H9 (cell line): ENCODE measurements at regions not wholly inside any gene's neighbourhood (a gene's known extent, or its start where the extent isn't known, plus 50 kb on each side); places are given as distances from the start of the nearest gene placed in this dataset.

ENCODE experiments used
- DNase-seq: peaks from one replicate; pipeline ENCODE4 v3.0.0-alpha.2; 2017
- H2AFZ ChIP-seq: one replicate; pipeline ENCODE4 v1.6.1; 2013; ENCODE audit warnings: mild to moderate bottlenecking, low read length, control low read depth, moderate library complexity
- H2AK5ac ChIP-seq: 2 replicates; pipeline ENCODE4 v1.6.1; 2013; ENCODE audit warnings: low read length, control low read depth, mixed read lengths; ENCODE audit not compliant: insufficient read length
- H2BK120ac ChIP-seq: one replicate; pipeline ENCODE4 v1.6.1; 2013; ENCODE audit warnings: low read depth, mild to moderate bottlenecking, low read length, control low read depth, inconsistent platforms; ENCODE audit not compliant: poor library complexity, severe bottlenecking
- H2BK12ac ChIP-seq: 2 replicates; pipeline ENCODE4 v1.6.1; 2013; ENCODE audit warnings: low read length, control low read depth, mixed read lengths, low read depth; ENCODE audit not compliant: insufficient read length
- H2BK15ac ChIP-seq: 2 replicates; pipeline ENCODE4 v1.6.1; 2013; ENCODE audit warnings: low read depth, low read length, control low read depth
- H2BK20ac ChIP-seq: one replicate; pipeline ENCODE4 v1.6.1; 2013; ENCODE audit warnings: low read depth, mild to moderate bottlenecking, low read length, control low read depth, inconsistent platforms; ENCODE audit not compliant: poor library complexity, severe bottlenecking
- H2BK5ac ChIP-seq: 2 replicates; pipeline ENCODE4 v1.6.1; 2013; ENCODE audit warnings: low read length, control low read depth, mixed read lengths; ENCODE audit not compliant: insufficient read length
- H3K14ac ChIP-seq: 2 replicates; pipeline ENCODE4 v1.6.1; 2013; ENCODE audit warnings: low read length, control low read depth; ENCODE audit not compliant: insufficient read depth
- H3K18ac ChIP-seq: 2 replicates; pipeline ENCODE4 v1.6.1; 2013; ENCODE audit warnings: low read depth, mild to moderate bottlenecking, mixed read lengths, low read length, control low read depth; ENCODE audit not compliant: insufficient read length
- H3K23ac ChIP-seq: 2 replicates; pipeline ENCODE4 v1.6.1; 2013; ENCODE audit warnings: low read length, control low read depth, mixed read lengths, low read depth; ENCODE audit not compliant: insufficient read length
- H3K23me2 ChIP-seq: 2 replicates; pipeline ENCODE4 v1.6.1; 2013; ENCODE audit warnings: low read depth, mild to moderate bottlenecking, mixed read lengths, low read length, control low read depth; ENCODE audit not compliant: insufficient read length, poor library complexity, severe bottlenecking
- H3K27ac ChIP-seq: 2 replicates; pipeline ENCODE4 v1.5.1; 2013; ENCODE audit warnings: low read length, control low read depth, mixed read lengths, low read depth; ENCODE audit not compliant: insufficient read length
- H3K27me3 ChIP-seq: 2 replicates; pipeline ENCODE4 v1.6.1; 2013; ENCODE audit warnings: low read length, control low read depth, inconsistent platforms; ENCODE audit not compliant: insufficient read depth
- H3K4ac ChIP-seq: 2 replicates; pipeline ENCODE4 v1.6.1; 2013; ENCODE audit warnings: low read depth, mild to moderate bottlenecking, control low read depth, inconsistent platforms, low read length, moderate library complexity
- H3K4me1 ChIP-seq: 2 replicates; pipeline ENCODE4 v1.6.1; 2013; ENCODE audit warnings: low read length, control low read depth, inconsistent platforms; ENCODE audit not compliant: insufficient read depth
- H3K4me2 ChIP-seq: 2 replicates; pipeline ENCODE4 v1.6.1; 2013; ENCODE audit warnings: low read length, control low read depth, mixed read lengths; ENCODE audit not compliant: insufficient read length, insufficient read depth
- H3K56ac ChIP-seq: 2 replicates; pipeline ENCODE4 v1.6.1; 2013; ENCODE audit warnings: low read depth, mild to moderate bottlenecking, mixed read lengths, low read length, control low read depth; ENCODE audit not compliant: insufficient read length
- H3K79me1 ChIP-seq: 2 replicates; pipeline ENCODE4 v1.6.1; 2013; ENCODE audit warnings: low read depth, mild to moderate bottlenecking, moderate library complexity, low read length, control low read depth, inconsistent platforms; ENCODE audit not compliant: insufficient read depth, poor library complexity, severe bottlenecking
- H3K79me2 ChIP-seq: 2 replicates; pipeline ENCODE4 v1.6.1; 2013; ENCODE audit warnings: low read length, control low read depth, inconsistent platforms; ENCODE audit not compliant: insufficient read depth
- H3K9ac ChIP-seq: 2 replicates; pipeline ENCODE4 v1.6.1; 2013; ENCODE audit warnings: low read length, control low read depth, mixed read lengths; ENCODE audit not compliant: insufficient read length; ENCODE audit errors: extremely low read depth
- H3K9me3 ChIP-seq: one replicate; pipeline ENCODE4 v1.6.1; 2013; ENCODE audit warnings: low read depth, low read length, inconsistent platforms; ENCODE audit not compliant: control insufficient read depth
- H3T11ph ChIP-seq: one replicate; pipeline ENCODE4 v1.6.1; 2013; ENCODE audit warnings: mild to moderate bottlenecking, low read length, control low read depth, inconsistent platforms
- H4K20me1 ChIP-seq: one replicate; pipeline ENCODE4 v1.6.1; 2013; ENCODE audit not compliant: control insufficient read depth, insufficient read length, insufficient read depth
- H4K5ac ChIP-seq: 2 replicates; pipeline ENCODE4 v1.6.1; 2013; ENCODE audit warnings: low read depth, mild to moderate bottlenecking, mixed read lengths, low read length, control low read depth; ENCODE audit not compliant: insufficient read length
- H4K8ac ChIP-seq: replicated peaks from 2 replicates; pipeline ENCODE4 v1.6.1; 2013; ENCODE audit warnings: low read length, control low read depth, mixed read lengths, low read depth; ENCODE audit not compliant: insufficient read length
- H4K91ac ChIP-seq: 2 replicates; pipeline ENCODE4 v1.6.1; 2013; ENCODE audit warnings: low read depth, mild to moderate bottlenecking, moderate library complexity, mixed read lengths, low read length, control low read depth; ENCODE audit not compliant: insufficient read length
- H3K27ac Mint-ChIP-seq, 3 experiments: 2 replicates in 2 of 3; 3 replicates in 1 of 3; pipeline ENCODE4 v1.8.0; 2020 to 2021; ENCODE audit warnings: mixed read lengths in 3 of 3, mild to moderate bottlenecking in 1 of 3, moderate library complexity in 1 of 3
- H3K27me3 Mint-ChIP-seq: 2 replicates; pipeline ENCODE4 v1.8.0; 2021; ENCODE audit warnings: low read depth, mild to moderate bottlenecking, moderate library complexity, mixed read lengths
- H3K36me3 Mint-ChIP-seq, 3 experiments: 2 replicates in 2 of 3; 3 replicates in 1 of 3; pipeline ENCODE4 v1.8.0; 2020 to 2021; ENCODE audit warnings: low read depth in 3 of 3, mixed read lengths in 3 of 3; ENCODE audit not compliant: insufficient read depth in 1 of 3
- H3K4me1 Mint-ChIP-seq, 2 experiments: 2 replicates each; pipeline ENCODE4 v1.8.0; 2020; ENCODE audit warnings: mixed read lengths in 2 of 2
- H3K4me3 Mint-ChIP-seq, 2 experiments: 2 replicates in 1 of 2; 3 replicates in 1 of 2; pipeline ENCODE4 v1.8.0; 2020 to 2021; ENCODE audit warnings: mild to moderate bottlenecking in 2 of 2, mixed read lengths in 2 of 2, moderate library complexity in 1 of 2
- H3K9me3 Mint-ChIP-seq, 2 experiments: 2 replicates in 1 of 2; 3 replicates in 1 of 2; pipeline ENCODE4 v1.8.0; 2020; ENCODE audit warnings: mild to moderate bottlenecking in 2 of 2, mixed read lengths in 2 of 2, moderate library complexity in 1 of 2
- CTCF ChIP-seq: fragments of 200-600 bp; sonication (generic); conservative IDR thresholded peaks from 3 replicates; pipeline ENCODE4 v1.8.0; 2021; ENCODE audit warnings: antibody characterized with exemption, mild to moderate bottlenecking
- WGBS: extraction: QIAGEN DNeasy Blood & Tissue Kit; methylation state at CpG from one replicate; pipeline ENCODE4 v1.1.7; 2013; ENCODE audit warnings: missing lambda C conversion rate, low lambda C conversion rate, mixed read lengths; ENCODE audit not compliant: insufficient read length; ENCODE audit errors: extremely low coverage; 5-methylcytosine and 5-hydroxymethylcytosine counted together

- Histone ChIP-seq H3K79me2 (no peaks in the 10 kb centered on the region), H3K4ac (no peak overlapping the region), H2AK5ac (no peak overlapping the region), H2BK120ac (no peak overlapping the region), H3K23me2 (no peaks in the 10 kb centered on the region), H4K5ac (no peak overlapping the region), H3K56ac (no peak overlapping the region), H4K91ac (no peak overlapping the region), H2BK12ac (no peak overlapping the region), H3K9ac (no peak overlapping the region), H3K79me1 (no peaks in the 10 kb centered on the region), H3K14ac (no peak overlapping the region), H3T11ph (no peak overlapping the region), H3K27me3 (no peaks in the 10 kb centered on the region), H3K18ac (no peak overlapping the region), H3K9me3 (no peaks in the 10 kb centered on the region), H3K4me2 (no peak overlapping the region), H2BK5ac (no peak overlapping the region), H4K8ac (no peak overlapping the region), H4K20me1 (no peaks in the 10 kb centered on the region), H2BK20ac (no peak overlapping the region), H3K4me1 (no peaks in the 10 kb centered on the region), H3K27ac (no peak overlapping the region), H2BK15ac (no peak overlapping the region), H2AFZ (no peak overlapping the region), H3K23ac (no peak overlapping the region)
- no peaks in the 10 kb centered on the region for H3K4me1 Mint-ChIP-seq
- no CpG with 5 or more reads among the region's 5 CpGs for WGBS
- H3K27me3 Mint-ChIP-seq: no peaks in the 10 kb centered on the region
- DNase-seq: no peak
- H3K27ac Mint-ChIP-seq: no peak overlapping the region
- no peak overlapping the region for H3K4me3 Mint-ChIP-seq
- no peak for TF ChIP-seq CTCF
- H3K36me3 Mint-ChIP-seq: peaks cover 4 to 14% (median 8%) of the 10 kb centered on the region in 3 experiments
- H3K9me3 Mint-ChIP-seq: peaks cover 10 to 11% of the 10 kb centered on the region in 2 experiments; a peak in 4 of 5 replicates
These were observed 411.0 kb downstream of the LRIG3 start for GRCh38 chr12:58509116-58509885.
